K562 (cell line): ENCODE measurements at regions not wholly inside any gene's neighbourhood (a gene's known extent, or its start where the extent isn't known, plus 50 kb on each side); places are given as distances from the start of the nearest gene placed in this dataset.

Experiments used
- ATAC-seq: fragments of 200-7000 bp; cut with Tn5 transposase; 3 replicates; pipeline ENCODE4 v1.9.1; 2020; ENCODE audit warnings: moderate library complexity
- BruUV-seq: library from RNA; stranded (reverse); fragments of 400-500 nt; replicated peaks from 2 replicates; lab custom pipeline; 2021; lab: Mats Ljungman, UMichigan
- CTCF ChIA-PET: fragments of 300-600 bp; formaldehyde crosslinking; extraction: SDS; loops from one replicate; lab custom pipeline; 2021; ENCODE audit warnings: low intra/inter-chr PET ratio; lab: Yijun Ruan, JAX
- POLR2A ChIA-PET: fragments of 300-600, 350-650 bp; sonication (Branson Sonifier 250); formaldehyde crosslinking; extraction: SDS; loops from one replicate; lab custom pipeline; 2021; ENCODE audit warnings: antibody characterized with exemption, inconsistent platforms; lab: Yijun Ruan, JAX
- DNase-seq, 4 experiments: peaks; one replicate each; pipeline versions ENCODE4 v3.0.0 to v3.0.0-alpha.2; 2011 to 2018; ENCODE audit warnings: low spot score in 3 of 4, mixed read lengths in 3 of 4; ENCODE audit errors: extremely low read depth in 1 of 4
- FAIRE-seq: peaks from 2 replicates; lab custom pipeline; 2011; peaks lifted over from hg19 to GRCh38; lab: Jason Lieb, UNC
- H2AFZ ChIP-seq: 2 replicates; pipeline ENCODE4 v1.6.0; 2011; ENCODE audit warnings: low read depth, low read length, control low read depth, inconsistent platforms
- H3K27ac ChIP-seq: fragments of 200-600 bp; 3 replicates; pipeline ENCODE4 v1.8.0; 2011; ENCODE audit warnings: low read depth, mild to moderate bottlenecking, control low read depth, inconsistent platforms, low read length, moderate library complexity, mixed read lengths; ENCODE audit errors: extremely low read depth
- H3K27me3 ChIP-seq, 2 experiments: fragments of 300-600 bp in 1 of 2; 2 replicates in 1 of 2; 3 replicates in 1 of 2; pipeline versions ENCODE4 v1.6.0 to v1.8.0; 2011; ENCODE audit warnings: inconsistent platforms in 2 of 2, low read length in 2 of 2, mild to moderate bottlenecking in 1 of 2, mixed read lengths in 1 of 2, moderate library complexity in 1 of 2; ENCODE audit not compliant: control insufficient read depth in 2 of 2, insufficient read depth in 2 of 2
- H3K36me3 ChIP-seq: fragments of 300-600 bp; 3 replicates; pipeline ENCODE4 v1.8.0; 2011; ENCODE audit warnings: mild to moderate bottlenecking, low read length, inconsistent platforms; ENCODE audit not compliant: control insufficient read depth, insufficient read depth
- H3K4me1 ChIP-seq, 2 experiments: fragments of 200-600 bp in 1 of 2; replicated peaks in 1 of 2; 2 replicates in 1 of 2; 3 replicates in 1 of 2; pipeline versions ENCODE4 v1.5.1 to v1.8.0; 2011; ENCODE audit warnings: inconsistent platforms in 2 of 2, low read length in 2 of 2, mild to moderate bottlenecking in 1 of 2, mixed read lengths in 1 of 2, moderate library complexity in 1 of 2; ENCODE audit not compliant: control insufficient read depth in 2 of 2, insufficient read depth in 2 of 2
- H3K4me2 ChIP-seq: 2 replicates; pipeline ENCODE4 v1.6.1; 2011; ENCODE audit warnings: low read length, control low read depth, inconsistent platforms, mixed read lengths; ENCODE audit not compliant: insufficient read depth
- H3K4me3 ChIP-seq: fragments of 200-600 bp; sonication (generic), shearing (Covaris generic); 2 replicates; pipeline ENCODE4 v1.5.1; 2016; ENCODE audit warnings: control low read depth, inconsistent platforms
- H3K79me2 ChIP-seq: fragments of 200-600 bp; 3 replicates; pipeline ENCODE4 v1.8.0; 2011; ENCODE audit warnings: low read length, inconsistent platforms; ENCODE audit not compliant: control insufficient read depth, insufficient read depth
- H3K9ac ChIP-seq, 2 experiments: 2 replicates each; pipeline versions ENCODE4 v1.6.0 to v1.6.1; 2011; ENCODE audit warnings: low read depth in 2 of 2, low read length in 2 of 2, control low read depth in 1 of 2, inconsistent platforms in 1 of 2, mild to moderate bottlenecking in 1 of 2, mixed read lengths in 1 of 2; ENCODE audit not compliant: insufficient read depth in 1 of 2
- H3K9me1 ChIP-seq: one replicate; pipeline ENCODE4 v1.6.0; 2011; ENCODE audit warnings: inconsistent platforms, mild to moderate bottlenecking, low read length, moderate library complexity; ENCODE audit not compliant: control insufficient read depth, insufficient read depth
- H3K9me3 ChIP-seq: replicated peaks from 2 replicates; pipeline ENCODE4 v1.5.1; 2011; ENCODE audit warnings: low read depth, low read length, inconsistent platforms; ENCODE audit not compliant: control insufficient read depth, insufficient read depth
- H4K20me1 ChIP-seq: replicated peaks from 2 replicates; pipeline ENCODE4 v1.6.1; 2011; ENCODE audit warnings: low read length, inconsistent platforms, mixed read lengths; ENCODE audit not compliant: control insufficient read depth, insufficient read depth
- CBX8 ChIP-seq: fragments of 200-600 bp; sonication (generic); IDR thresholded peaks from 2 replicates; pipeline ENCODE4 v1.6.1; 2012; ENCODE audit warnings: borderline replicate concordance, mixed run types, low read depth, mild to moderate bottlenecking, moderate library complexity, mixed read lengths, low read length, control low read depth, inconsistent platforms; ENCODE audit not compliant: poor library complexity, severe bottlenecking; ENCODE audit errors: extremely low read depth
- KDM1A ChIP-seq, 2 experiments: fragments of 450-650 bp; IDR thresholded peaks; 2 replicates each; pipeline ENCODE4 v1.6.1; 2016; ENCODE audit warnings: mild to moderate bottlenecking in 2 of 2
- NONO ChIP-seq, 2 experiments: fragments of 200-400 bp in 1 of 2; fragments of 450-650 bp in 1 of 2; formaldehyde crosslinking in 1 of 2; IDR thresholded peaks; 2 replicates each; pipeline ENCODE4 v1.6.1; 2017; ENCODE audit warnings: low read depth in 2 of 2, mild to moderate bottlenecking in 2 of 2, moderate library complexity in 2 of 2, low read length in 1 of 2
- NR4A1 ChIP-seq, 2 experiments: fragments of 250-450 bp in 1 of 2; fragments of 450-650 bp in 1 of 2; sonication (Bioruptor Pico) in 1 of 2; IDR thresholded peaks; 2 replicates each; pipeline versions ENCODE4 v1.4.0 to v1.6.1; 2016 to 2020; ENCODE audit warnings: mild to moderate bottlenecking in 2 of 2, missing compliant biosample characterization in 1 of 2, missing genetic modification characterization in 1 of 2, moderate library complexity in 1 of 2
- TSC22D4 ChIP-seq: fragments of 450-650 bp; IDR thresholded peaks from 2 replicates; pipeline ENCODE4 v1.6.1; 2016; ENCODE audit warnings: missing genetic modification characterization, missing biosample characterization, control low read depth
- ZNF23 ChIP-seq: fragments of 250-450 bp; sonication (Bioruptor Pico); IDR thresholded peaks from 2 replicates; pipeline ENCODE4 v1.4.0; 2020; ENCODE audit warnings: mild to moderate bottlenecking
- ZNF76 ChIP-seq: fragments of 250-450 bp; sonication (Bioruptor Pico); IDR thresholded peaks from 2 replicates; pipeline ENCODE4 v1.4.0; 2020; ENCODE audit warnings: mild to moderate bottlenecking, moderate library complexity, borderline replicate concordance
- WGBS: fragments of 100-300 bp; shearing (Covaris generic); methylation state at CpG from one replicate; pipeline ENCODE4 v1.1.6; 2016; ENCODE audit warnings: low coverage, mixed read lengths; ENCODE audit not compliant: insufficient coverage; ENCODE audit errors: missing lambda C conversion rate; 5-methylcytosine and 5-hydroxymethylcytosine counted together
- in situ Hi-C: fragments of 300-500 bp; cut with MboI; formaldehyde crosslinking; loops from 4 replicates; pipeline ENCODE4 v1.15.0; 2018; ENCODE audit warnings: inconsistent platforms, mixed read lengths
- intact Hi-C: fragments of 100-400 bp; cut with micrococcal nuclease; formaldehyde crosslinking; loops from 2 replicates; pipeline ENCODE4 v1.14.2; 2022
- TF ChIP-seq, protein P1 (sequence below): sonication (generic); formaldehyde crosslinking; IDR thresholded peaks from 2 replicates; pipeline ENCODE4 v1.8.0; 2023; ENCODE audit warnings: missing genetic modification reagents, mild to moderate bottlenecking, borderline replicate concordance
- TF ChIP-seq, protein P2 (sequence below), 2 experiments: IDR thresholded peaks; 2 replicates each; pipeline ENCODE4 v1.6.1; 2012; ENCODE audit warnings: improper control_type of control experiment in 2 of 2, low read depth in 2 of 2, low read length in 2 of 2, borderline replicate concordance in 1 of 2

DNA sequence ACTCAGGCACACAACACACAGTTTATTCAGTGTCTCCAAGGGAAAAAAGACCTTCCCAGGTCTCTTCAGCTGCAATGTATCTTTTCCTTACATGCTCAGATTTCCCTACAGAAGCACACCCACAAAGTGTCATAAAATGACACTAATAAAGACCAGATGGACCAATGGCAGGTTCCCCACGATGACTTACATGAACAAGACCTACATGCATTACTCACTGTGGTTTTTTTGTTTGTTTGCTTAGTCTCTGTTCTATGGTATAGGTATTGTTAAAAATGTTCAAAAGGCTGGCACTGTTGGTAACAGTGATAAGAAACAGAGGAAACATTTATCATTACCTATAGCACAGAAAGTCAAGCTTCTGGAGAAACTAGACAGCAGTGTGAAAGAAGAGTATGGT, 318.2 kb upstream of the TMCO5A start:
- no peaks in the 10 kb centered on the region for H3K36me3 ChIP-seq
- in situ Hi-C loops: no loop called here
- H3K9ac ChIP-seq: no peak overlapping the region
- no peaks in the 10 kb centered on the region for H3K79me2 ChIP-seq
- no peaks in the 10 kb centered on the region for H3K27me3 ChIP-seq
- CTCF ChIA-PET: no interaction called here
- no peaks in the 10 kb centered on the region for H4K20me1 ChIP-seq
- H3K9me1 ChIP-seq: no peaks in the 10 kb centered on the region
- no TSS peak for BruUV-seq
- intact Hi-C loops: no loop called here
- H3K9me3 ChIP-seq: no peaks in the 10 kb centered on the region; the same call in 1 of the 2 replicates
- POLR2A ChIA-PET: no interaction called here
- no peak overlapping the region for H3K27ac ChIP-seq
- no peak overlapping the region for H2AFZ ChIP-seq
- ATAC-seq: no peak
- 0% methylated on average over 1 of the region's 1 CpG for WGBS
- DNase-seq: no peak
- H3K4me3 ChIP-seq: no peak overlapping the region
- no peaks in the 10 kb centered on the region for H3K4me1 ChIP-seq
- H3K4me2 ChIP-seq: no peak overlapping the region
- no peak for FAIRE-seq
- TF ChIP-seq TSC22D4 (tag) (no peak), NR4A1 (CRISPR knock-in tag; IDR thresholded peaks at IDR 0.05) (no peak), NR4A1 (tag; IDR thresholded peaks at IDR 0.05) (no peak), KDM1A (IDR thresholded peaks at IDR 0.05) (no peak), ZNF23 (CRISPR knock-in tag) (no peak), NONO (IDR thresholded peaks at IDR 0.05; ENCODE audit: low read depth in 2 of 2, low read length in 1 of 2) (no peak), CBX8 (no peak), ZNF76 (CRISPR knock-in tag) (no peak)
- TF ChIP-seq, protein P1, sequence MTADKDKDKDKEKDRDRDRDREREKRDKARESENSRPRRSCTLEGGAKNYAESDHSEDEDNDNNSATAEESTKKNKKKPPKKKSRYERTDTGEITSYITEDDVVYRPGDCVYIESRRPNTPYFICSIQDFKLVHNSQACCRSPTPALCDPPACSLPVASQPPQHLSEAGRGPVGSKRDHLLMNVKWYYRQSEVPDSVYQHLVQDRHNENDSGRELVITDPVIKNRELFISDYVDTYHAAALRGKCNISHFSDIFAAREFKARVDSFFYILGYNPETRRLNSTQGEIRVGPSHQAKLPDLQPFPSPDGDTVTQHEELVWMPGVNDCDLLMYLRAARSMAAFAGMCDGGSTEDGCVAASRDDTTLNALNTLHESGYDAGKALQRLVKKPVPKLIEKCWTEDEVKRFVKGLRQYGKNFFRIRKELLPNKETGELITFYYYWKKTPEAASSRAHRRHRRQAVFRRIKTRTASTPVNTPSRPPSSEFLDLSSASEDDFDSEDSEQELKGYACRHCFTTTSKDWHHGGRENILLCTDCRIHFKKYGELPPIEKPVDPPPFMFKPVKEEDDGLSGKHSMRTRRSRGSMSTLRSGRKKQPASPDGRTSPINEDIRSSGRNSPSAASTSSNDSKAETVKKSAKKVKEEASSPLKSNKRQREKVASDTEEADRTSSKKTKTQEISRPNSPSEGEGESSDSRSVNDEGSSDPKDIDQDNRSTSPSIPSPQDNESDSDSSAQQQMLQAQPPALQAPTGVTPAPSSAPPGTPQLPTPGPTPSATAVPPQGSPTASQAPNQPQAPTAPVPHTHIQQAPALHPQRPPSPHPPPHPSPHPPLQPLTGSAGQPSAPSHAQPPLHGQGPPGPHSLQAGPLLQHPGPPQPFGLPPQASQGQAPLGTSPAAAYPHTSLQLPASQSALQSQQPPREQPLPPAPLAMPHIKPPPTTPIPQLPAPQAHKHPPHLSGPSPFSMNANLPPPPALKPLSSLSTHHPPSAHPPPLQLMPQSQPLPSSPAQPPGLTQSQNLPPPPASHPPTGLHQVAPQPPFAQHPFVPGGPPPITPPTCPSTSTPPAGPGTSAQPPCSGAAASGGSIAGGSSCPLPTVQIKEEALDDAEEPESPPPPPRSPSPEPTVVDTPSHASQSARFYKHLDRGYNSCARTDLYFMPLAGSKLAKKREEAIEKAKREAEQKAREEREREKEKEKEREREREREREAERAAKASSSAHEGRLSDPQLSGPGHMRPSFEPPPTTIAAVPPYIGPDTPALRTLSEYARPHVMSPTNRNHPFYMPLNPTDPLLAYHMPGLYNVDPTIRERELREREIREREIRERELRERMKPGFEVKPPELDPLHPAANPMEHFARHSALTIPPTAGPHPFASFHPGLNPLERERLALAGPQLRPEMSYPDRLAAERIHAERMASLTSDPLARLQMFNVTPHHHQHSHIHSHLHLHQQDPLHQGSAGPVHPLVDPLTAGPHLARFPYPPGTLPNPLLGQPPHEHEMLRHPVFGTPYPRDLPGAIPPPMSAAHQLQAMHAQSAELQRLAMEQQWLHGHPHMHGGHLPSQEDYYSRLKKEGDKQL (CRISPR knock-in tag): no peak
- TF ChIP-seq, protein P2, sequence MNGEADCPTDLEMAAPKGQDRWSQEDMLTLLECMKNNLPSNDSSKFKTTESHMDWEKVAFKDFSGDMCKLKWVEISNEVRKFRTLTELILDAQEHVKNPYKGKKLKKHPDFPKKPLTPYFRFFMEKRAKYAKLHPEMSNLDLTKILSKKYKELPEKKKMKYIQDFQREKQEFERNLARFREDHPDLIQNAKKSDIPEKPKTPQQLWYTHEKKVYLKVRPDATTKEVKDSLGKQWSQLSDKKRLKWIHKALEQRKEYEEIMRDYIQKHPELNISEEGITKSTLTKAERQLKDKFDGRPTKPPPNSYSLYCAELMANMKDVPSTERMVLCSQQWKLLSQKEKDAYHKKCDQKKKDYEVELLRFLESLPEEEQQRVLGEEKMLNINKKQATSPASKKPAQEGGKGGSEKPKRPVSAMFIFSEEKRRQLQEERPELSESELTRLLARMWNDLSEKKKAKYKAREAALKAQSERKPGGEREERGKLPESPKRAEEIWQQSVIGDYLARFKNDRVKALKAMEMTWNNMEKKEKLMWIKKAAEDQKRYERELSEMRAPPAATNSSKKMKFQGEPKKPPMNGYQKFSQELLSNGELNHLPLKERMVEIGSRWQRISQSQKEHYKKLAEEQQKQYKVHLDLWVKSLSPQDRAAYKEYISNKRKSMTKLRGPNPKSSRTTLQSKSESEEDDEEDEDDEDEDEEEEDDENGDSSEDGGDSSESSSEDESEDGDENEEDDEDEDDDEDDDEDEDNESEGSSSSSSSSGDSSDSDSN (IDR thresholded peaks at IDR 0.05; ENCODE audit: borderline replicate concordance in 1 of 2, low read depth in 2 of 2, low read length in 2 of 2): no peak
